Fibroblast of pulmonary artery (primary cell): ENCODE measurements at regions not wholly inside any gene's neighbourhood (a gene's known extent, or its start where the extent isn't known, plus 50 kb on each side); places are given as distances from the start of the nearest gene placed in this dataset.

ENCODE experiments used
- DNase-seq: peaks from one replicate; pipeline ENCODE4 v3.0.0-alpha.2; 2010; ENCODE audit warnings: low read depth
- H3K4me3 ChIP-seq: replicated peaks from 2 replicates; pipeline ENCODE4 v1.5.1; 2011; ENCODE audit warnings: low read depth, mild to moderate bottlenecking, control low read depth, low read length, moderate library complexity
- CTCF ChIP-seq: IDR thresholded peaks from 2 replicates; pipeline ENCODE4 v1.5.1; 2011; ENCODE audit warnings: mild to moderate bottlenecking, control low read depth, low read length, inconsistent platforms; ENCODE audit errors: missing control alignments

DNA sequence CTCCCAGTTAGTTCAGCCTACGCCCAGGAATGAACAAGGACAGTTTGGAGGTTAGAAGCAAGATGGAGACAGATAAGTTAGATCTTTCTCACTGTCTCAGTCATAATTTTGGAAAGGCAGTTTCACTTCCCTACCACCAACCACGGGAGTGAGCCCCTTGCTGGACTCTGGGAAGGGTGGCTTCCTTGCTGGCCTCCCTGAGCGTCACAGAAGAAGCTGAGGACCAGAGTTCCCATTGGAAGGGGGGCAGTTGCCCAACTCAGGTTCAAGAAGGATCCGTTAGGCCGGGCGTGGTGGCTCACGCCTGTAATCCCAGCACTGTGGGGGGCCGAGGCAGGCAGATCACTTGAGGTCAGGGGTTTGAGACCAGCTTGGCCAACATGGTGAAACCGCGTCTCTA lies 106.2 kb upstream of the MAX start:
- no peak for TF ChIP-seq CTCF
- no peak overlapping the region for H3K4me3 ChIP-seq
- DNase-seq: no peak

DNA sequence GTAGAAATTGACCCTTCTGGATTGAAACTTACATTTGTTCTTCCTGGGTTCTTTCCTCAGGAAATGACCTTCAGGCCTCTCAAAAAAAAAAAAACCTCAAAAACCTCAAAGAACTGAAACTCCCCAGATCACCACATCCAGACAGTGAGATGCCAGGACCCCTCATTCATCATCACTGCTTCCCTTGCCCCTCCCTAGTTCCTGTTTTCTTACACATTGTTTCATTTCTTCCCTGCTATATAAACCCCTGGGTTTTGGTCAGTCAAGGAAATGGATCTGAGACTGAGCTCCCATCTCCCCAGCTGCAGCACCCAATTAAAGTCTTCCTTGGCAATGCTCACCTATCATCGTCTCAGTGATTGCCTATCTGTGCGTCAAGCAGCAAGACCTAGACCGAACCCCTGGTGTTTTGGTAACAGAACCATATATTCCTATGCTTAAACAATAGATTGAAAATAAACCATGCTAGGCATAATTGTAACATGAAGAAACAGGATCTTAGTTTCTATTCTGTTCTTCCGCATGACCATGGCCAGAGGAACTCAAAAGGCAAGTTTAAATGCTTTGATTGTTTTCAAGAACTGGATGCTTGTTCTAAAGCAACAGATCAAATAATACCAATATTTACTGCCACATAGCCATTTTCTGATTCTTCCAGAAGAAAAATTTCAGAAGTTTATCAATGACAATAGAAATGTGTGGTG lies 108.0 kb upstream of the MAX start:
- DNase-seq: peak; percentile 57
- no peak overlapping the region for H3K4me3 ChIP-seq
- no peak for TF ChIP-seq CTCF

GRCh38 chr14:65210822-65211182 lies 108.5 kb upstream of the MAX start:
- no peak overlapping the region for H3K4me3 ChIP-seq
- no peak for DNase-seq
- no peak for TF ChIP-seq CTCF

DNA sequence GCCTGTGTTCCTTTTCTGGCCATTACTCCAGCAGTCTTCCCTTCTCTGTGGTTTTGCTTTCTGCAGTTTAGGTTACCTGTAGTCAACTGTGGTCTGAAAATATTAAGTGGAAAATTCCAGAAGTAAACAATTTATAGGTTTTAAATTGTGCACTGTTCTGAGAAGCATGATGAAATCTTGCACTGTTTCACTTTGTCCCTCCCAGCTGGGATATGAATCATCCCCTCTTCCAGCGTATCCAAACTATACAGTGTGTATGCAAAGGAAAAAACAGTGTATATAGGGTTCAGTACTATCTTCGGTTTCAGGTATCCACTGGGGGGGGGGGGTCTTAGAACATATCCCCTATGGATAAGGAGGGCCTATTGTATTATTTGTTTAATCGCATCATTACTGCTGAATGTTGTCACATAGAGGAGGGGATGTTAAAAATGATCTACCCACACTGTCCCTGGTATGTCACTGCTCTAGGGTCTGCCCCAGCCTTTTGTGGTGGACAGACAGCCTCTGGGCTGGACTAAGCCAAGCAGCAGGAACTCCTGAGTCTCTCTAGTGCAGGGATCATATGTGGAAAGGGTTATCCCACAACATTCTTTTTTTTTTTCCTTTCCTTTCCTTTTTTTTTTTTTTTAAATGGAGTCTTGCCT lies 109.1 kb upstream of the MAX start:
- H3K4me3 ChIP-seq: no peak overlapping the region
- DNase-seq: peak; percentile 75
- TF ChIP-seq CTCF: no peak

- H3K4me3 ChIP-seq: no peak overlapping the region
- no peak for TF ChIP-seq CTCF
- no peak for DNase-seq
Measured at GRCh38 chr14:65213316-65213715, 111.0 kb upstream of the MAX start.

DNA sequence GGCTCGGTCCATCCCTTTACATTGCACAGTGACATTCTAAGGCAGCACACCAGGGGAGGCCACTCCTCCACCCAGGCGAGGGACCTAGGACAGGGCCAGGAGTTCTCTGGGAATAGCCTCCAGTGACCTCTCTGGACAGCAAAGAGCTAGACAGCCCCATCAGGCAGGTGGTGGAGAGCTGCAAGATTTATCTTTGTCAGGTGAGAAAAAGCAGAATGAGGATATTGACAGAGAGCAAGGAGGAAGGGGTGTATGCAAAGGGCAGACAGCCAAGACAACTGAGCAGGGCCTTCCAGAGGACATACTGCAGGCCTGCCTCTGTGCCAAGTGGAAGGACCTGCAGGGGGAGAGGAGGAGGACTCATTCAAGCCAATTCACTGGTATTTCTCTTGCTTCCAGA lies 112.4 kb upstream of the MAX start:
- H3K4me3 ChIP-seq: no peak overlapping the region
- TF ChIP-seq CTCF: no peak
- DNase-seq: peak; percentile 42

DNA sequence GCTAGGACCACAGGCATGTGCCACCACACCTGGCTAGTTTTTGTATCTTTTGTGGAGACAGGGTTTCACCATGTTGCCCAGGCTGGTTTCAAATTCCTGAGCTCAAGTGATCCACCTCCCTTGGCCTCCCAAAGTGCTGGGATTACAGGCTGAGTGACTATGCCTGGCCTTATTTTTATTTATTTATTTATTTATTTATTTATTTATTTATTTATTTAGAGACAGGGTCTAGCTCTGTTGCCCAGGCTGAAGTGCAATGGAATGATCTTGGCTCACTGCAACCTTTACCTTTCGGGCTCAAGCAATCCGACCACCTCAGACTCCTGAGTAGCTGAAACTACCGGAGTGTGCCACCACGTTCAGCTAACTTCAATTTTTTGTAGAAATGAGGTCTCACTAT lies 117.0 kb upstream of the MAX start:
- H3K4me3 ChIP-seq: no peak overlapping the region
- DNase-seq: no peak
- no peak for TF ChIP-seq CTCF
